COLO829 (cell line): ENCODE measurements at regions not wholly inside any gene's neighbourhood (a gene's known extent, or its start where the extent isn't known, plus 50 kb on each side); places are given as distances from the start of the nearest gene placed in this dataset.
"Not testable (repeated sequence)": the region's sequence is repeated elsewhere in the genome, so short reads cannot be mapped to it uniquely, and the experiment has no call there.

Experiments
- DNase-seq: peaks from one replicate; pipeline ENCODE4 v3.0.0; 2012; ENCODE audit warnings: low spot score

DNA sequence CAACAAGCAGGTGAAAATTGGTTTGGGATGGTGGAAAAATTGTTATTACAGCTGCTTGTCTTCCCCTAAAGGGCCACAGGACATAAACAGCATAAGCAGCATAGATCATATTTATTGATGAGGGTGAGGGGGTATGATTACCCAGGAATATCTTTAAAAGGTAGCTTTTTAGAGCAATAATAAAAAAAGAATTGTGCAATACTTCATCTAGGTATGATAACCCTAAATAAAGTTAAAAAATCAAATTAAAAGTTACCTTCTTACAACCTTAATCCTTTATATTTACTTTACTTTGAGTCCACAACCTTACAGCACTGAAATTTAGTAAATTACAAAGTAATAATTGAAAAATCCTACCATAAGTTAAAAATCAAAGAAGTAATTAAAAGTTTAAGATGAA lies 653.3 kb upstream of the RGS18 start:
- no peak for DNase-seq

DNA sequence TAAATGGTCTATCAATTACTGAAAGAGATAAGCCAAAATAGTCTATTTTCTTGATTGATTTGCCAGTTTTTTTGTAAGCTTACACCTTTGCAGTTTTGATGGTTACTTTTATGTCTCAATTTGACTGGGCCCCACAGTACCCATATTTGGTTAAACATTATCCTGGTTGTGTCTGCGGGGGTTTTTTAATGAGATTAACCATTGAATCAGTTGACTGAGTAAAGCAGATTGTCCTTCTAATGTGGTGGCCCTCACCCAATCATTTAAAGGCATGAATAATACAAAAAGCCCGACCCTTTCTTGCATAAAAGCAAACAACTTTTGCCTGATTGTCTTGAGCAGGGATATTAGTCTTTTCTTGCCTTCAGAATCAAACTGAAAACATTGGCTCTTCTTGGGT lies 650.0 kb upstream of the RGS18 start:
- DNase-seq: no peak

DNA sequence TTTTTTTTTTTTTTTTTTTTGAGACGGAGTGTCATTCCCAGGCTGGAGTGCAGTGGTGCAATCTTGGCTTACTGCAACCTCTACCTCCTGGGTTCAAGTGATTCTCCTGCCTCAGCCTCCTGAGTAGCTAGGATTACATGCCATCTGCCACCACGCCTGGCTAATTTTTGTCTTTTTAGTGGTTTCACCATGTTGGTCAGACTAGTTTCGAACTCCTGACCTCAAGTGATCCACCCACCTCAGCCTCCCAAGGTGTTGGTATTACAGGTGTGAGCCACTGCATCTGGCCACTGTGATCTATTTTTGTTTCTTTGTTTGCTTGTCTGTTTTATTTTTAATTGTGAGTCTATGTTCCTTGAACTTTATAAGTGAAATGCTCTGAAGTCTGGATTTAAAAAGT lies 646.8 kb upstream of the RGS18 start:
- not testable (repeated sequence) for DNase-seq

DNA sequence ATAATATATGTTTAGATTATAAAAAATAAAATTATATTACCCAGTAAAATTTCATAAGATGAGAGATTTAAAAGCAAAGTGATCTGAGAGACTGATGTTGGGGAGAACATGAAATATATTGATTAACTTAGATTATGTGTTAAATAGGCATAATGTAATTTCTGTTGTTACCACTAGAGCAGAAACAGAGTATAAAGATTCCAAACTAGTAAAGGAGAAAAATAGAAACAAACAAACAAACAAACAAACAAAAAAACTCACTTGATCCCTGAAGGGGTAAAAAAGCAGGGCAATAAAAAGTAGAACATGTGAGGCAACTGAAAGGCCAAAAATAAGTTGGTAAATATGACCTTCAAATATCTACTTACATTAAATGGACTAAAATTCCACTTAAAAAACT lies 640.4 kb upstream of the RGS18 start:
- no peak for DNase-seq

DNA sequence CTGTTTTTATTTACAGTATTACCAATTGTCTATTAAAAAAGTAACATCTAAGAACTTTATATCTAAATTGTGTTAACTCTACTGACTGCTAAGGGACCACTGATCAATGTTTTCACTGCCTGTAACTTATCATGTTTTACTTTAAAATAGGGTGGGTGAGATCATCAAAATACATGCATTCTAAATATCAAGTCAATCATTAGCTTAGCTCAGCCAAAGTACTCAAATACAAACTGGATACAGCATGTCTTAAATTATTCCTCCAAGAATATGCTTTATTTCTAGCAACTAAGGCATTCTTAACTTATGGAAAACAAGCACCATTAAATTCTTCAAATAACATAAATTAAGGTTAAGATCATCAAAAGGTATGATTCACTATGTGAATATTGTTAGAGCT lies 638.7 kb upstream of the RGS18 start:
- no peak for DNase-seq

DNA sequence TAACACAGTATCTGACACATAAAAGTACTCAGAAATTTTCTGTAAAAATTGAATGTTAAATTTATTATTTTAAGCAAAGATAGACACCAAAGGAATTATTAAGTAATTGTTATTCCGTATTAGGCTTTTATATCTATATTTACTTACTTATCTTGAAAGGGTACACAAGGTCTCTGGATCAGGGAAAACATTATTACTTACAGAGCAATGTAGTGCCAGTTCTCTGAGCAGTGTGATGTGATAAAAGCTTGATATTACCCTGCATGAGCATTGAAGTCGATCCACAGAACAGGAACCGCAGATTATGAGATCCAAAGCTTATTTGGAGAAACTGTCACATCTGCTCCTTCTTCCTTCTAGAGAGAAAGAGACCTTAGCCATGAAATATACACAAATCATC lies 637.9 kb upstream of the RGS18 start:
- DNase-seq: no peak

DNA sequence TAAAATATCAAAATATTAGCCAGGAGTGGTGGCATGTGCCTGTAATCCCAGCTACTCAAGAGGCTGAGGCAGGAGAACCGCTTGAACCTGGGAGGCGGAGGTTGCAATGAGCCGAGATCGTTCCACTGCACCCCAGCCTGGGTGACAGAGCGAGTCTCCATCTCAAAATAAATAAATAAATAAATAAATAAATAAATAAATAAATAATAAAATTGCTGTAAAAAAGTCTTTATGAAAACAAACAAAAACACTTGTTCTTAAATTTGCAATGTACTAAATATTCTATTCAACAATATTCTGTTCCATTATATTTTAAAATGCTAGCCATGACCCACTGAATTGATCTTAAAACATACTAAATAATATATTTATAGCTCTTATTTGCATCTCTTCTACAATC lies 632.3 kb upstream of the RGS18 start:
- not testable (repeated sequence) for DNase-seq

DNA sequence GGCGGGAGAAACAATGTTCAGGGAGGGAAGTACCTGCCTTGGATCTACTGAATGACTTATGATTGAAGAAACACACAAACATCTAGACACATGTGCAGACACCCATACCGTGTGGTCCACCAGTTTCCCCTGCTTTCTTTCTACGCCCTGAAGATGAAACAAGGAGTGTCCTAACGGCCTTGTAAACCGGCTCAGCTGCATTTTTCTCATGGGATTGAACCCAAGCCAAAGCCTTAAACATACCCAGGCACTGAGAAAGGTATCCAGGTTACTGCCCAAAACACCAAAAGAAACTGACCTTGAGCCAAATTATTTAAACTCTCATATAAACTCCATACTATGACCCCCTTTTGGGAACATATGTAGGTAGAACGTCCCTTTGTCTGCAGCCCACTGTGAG lies 630.0 kb upstream of the RGS18 start:
- DNase-seq: no peak

DNA sequence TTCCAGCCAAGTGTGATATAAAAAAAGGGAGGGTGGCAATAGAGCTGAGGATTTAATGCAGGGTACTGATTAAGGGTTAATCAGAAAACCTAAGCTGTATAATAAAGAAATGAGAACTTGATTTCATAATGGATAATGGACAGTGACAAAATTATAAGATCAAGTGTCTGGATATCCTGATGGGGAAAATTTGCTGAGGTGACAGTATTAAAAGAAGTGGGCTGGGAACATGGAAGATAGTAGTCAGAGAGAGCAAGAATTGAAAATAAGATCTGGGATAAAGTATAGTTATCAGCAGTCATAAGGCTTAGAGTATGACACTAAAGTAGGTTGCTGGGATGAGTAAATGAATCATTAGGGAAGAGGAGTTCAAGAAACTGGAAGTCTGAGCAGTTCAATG lies 627.3 kb upstream of the RGS18 start:
- DNase-seq: no peak

DNA sequence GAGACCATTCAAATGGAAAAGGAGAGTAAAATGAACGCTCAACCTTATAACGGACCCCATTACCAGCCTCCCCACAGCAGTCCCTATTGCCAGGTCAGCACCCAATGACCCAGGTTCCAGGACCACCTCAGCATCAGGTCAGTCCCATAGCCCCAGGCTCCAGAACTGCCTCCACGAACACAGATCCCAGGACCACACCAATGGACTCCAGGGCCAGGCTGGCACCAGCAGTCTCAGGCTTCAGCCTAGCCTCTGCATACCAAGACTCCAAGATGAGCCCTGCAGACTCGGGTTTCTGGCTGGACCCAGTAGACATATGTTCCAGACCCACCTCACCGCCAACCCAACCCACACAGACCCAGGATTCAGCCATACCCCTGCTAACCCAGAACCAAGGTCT lies 625.0 kb upstream of the RGS18 start:
- no peak for DNase-seq

DNA sequence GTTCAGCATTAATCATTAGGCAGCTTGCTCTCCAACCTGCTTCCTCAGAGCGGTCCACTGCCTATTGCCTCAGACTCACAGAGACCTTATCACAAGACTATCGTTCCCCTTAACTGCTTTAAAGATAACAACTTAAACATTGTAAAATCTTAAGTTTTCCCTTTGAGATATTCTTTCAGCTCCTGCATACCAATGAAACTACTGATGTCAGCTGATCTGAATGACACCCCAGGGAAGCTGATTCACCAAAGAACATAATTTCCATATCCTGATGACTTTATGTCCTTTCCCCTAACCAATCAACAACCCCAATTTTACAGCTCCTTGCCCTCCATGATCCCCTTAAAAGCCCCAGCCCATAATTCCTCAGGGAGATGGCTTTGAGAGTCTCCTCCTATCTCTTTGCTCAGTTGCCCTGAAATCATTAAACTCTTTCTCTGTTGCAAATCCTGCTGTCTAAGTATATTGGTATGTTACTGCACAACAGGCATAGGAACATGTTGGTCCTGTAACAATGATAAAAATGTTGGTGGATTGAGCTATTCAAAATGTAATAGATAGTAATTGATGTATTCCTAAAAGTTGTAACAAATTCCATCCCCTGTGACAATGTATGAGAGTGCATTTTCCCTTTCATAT lies 621.4 kb upstream of the RGS18 start:
- DNase-seq: no peak

DNA sequence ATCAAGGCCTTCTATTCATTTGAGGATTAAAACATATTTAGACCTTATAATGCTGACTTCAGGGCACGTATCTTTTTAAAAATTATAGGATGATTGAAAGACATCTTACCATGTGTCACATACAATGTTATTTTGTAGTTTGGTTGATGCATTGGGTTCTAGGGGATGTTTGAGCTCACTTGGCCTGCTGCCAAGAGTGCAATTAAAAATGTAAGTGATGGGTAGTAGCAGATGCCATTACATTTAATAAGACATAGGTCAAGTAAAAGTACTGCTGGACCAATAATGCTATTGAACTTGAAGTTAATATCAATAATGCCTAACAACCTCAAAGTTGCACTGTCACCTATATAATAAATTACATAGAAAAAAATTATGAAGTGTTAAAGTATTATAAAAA lies 616.5 kb upstream of the RGS18 start:
- no peak for DNase-seq

DNA sequence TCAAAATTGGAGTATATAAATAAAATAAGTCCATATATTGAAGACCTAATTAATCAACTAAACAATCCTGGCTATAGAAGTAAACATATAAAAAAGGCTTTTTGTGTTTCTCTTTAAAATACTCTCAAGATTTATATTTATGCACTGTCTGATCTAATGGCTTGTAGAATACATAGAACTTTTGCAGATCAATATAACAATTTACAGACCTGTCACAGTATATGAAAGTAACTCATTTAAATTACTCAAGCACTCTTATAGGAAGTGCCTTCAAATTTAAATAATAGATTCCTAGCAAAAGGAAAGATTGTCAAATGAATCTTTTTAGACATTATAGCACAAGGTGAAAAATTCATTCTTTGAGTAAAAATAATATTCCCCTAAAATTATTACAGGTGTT lies 615.8 kb upstream of the RGS18 start:
- no peak for DNase-seq

DNA sequence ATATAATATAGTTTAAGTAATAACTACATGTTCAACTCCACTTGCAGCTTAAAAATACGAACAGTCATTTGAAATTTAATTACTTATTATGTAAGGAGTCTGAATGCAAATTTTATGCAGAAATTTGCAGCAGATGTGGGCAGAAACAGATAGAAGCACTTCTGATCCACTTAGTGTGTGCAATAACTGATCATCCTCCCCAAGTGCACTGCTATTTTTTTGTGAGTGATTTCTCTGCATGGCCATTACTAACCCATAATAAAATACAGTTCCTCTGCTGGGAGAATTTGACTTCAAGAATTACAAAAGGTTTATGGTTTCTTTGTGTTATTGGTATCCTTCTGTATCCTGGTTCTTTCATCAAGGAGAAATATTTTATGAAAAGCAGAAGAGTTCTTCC lies 611.5 kb upstream of the RGS18 start:
- DNase-seq: no peak

DNA sequence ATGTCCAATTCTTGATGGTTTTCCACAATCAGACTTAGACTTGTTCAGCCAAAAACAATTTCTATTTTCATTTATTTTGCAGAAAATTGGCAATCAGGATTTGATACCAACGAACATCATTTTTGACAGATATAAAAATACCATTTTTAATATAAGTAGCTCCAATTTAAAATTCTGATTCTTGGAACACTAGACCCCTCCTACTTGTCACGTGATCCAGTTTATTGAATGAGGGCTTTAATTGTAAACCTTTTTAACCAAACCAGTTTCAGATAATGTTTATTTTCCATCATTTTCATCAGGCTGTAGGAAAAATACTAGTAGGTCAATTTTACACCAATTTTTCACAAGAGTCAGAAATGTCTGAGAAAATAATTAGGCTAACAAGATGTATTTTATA lies 607.2 kb upstream of the RGS18 start:
- DNase-seq: no peak

DNA sequence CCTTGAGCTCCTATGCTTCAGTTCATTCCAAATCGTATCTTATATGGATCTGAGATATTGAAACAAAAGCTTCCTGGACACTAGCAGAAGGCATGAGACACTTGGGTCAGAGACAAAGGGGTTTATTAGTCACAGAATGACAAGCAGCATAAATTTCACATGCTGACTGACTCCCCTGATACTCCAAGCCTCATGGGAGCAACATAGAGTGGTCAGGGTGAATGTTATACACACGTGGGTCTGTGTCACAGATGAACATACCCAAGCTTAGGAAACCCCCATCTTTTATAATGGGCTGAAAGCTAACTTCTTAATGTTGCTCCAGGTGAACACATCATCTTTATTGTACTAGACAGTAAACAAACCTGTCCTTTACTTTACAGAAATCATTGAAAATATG lies 599.9 kb upstream of the RGS18 start:
- DNase-seq: no peak

DNA sequence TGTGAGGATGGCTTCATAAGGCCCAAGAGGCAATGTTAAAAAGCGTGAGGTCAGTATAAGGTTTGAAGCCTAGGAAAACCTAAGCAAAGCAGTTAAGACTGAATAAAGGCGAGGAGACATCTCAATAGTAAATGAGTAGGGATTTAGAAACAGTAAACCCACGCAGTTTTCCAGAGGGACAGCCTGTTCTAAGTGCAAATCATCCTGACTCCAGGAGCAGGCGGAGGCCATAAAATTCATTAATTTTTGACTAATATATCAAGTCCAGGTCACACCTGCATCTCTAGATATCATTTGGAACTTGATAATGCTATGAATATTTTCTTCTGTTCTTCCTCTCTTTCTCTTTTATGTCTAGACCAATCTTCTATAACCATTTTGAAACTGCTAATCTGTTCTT lies 597.0 kb upstream of the RGS18 start:
- no peak for DNase-seq

DNA sequence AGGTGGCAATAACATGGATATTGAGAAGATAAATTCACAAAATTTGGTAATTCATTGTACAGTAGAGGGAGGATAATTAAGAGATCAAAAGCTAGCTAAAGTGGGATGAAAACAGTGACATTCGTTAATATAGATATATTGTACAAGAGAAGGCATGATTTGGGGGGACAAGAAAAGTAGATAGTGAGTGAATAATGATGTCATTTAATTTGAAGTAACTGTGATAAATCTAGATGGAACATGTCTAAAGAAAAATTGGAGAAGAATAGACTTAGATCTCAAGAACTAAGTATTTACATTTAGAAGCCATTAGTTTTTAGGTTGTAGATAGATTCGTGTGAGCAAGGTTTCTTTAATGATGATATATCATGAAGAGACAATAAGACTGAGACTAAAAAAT lies 594.0 kb upstream of the RGS18 start:
- no peak for DNase-seq

DNA sequence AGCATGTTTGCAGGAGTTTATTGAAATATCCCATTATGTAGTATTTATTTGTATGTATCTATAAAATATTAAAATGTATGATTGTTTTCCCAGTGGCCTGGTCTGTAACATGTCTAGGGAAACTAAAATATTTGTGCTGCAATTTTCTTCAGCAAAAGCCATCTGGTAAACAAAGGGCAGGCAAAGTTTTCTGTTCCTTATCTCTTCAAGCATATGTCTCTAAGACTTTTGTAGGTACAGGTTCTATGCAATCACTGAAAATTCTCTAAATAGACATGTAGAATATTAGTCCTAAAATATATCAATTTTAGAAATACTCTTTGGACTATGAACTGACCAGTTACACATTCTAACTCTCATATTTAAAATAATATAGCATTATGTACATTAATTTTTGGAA lies 585.8 kb upstream of the RGS18 start:
- DNase-seq: no peak

DNA sequence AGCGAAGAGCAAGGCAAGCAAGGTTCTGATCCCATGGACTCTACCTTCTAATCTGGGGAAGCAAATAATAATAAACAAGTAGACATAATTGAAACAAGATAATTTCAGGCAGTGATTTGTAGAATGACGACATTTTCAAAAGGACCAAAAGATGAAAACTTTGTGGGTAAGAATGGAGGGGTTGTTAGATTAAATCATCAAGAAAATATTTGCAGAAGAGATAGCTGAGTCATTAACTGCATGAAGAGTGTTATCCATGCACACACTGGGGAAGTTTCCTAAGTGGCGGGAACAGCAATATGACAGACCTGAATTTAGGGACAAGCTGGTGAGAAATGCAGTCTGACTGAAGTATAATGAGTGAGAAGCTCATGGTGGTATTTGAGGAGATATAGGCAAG lies 583.1 kb upstream of the RGS18 start:
- DNase-seq: no peak

DNA sequence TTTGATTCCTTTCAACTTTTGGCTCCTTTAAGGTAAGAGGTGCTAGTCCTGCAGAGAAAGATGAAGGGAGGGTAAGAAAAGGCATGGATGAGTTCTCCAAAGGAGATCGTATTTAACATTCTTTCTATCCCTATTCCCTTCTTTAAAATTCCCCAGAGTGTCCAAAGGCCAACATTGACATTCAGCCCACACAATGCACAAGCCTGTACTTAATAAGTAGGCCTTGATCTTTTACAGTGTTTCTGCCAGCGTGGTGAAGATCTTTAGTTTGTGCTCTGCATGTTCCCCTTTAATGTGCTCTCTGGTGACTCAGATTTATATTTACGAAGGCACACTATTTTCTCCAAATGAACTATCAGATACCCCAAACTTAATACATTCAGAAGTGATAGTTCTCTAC lies 582.5 kb upstream of the RGS18 start:
- DNase-seq: no peak

DNA sequence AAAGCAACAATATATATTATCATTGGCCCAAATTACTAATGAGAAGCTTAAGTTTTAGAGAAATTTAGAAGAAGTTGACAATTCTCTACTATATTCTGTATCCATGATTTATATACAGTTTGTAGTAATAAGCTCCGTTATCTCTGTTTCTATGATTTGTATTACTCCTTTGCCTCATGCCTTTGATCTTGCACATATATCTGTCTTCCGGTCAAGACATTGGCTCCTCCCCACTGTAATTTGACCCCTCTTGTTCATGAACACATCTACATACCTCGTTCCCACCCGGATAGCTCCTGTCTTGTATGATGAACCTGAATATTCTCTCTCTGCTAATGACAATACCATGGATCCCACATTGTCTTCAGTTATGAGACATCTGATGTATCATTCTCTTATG lies 581.0 kb upstream of the RGS18 start:
- DNase-seq: no peak

DNA sequence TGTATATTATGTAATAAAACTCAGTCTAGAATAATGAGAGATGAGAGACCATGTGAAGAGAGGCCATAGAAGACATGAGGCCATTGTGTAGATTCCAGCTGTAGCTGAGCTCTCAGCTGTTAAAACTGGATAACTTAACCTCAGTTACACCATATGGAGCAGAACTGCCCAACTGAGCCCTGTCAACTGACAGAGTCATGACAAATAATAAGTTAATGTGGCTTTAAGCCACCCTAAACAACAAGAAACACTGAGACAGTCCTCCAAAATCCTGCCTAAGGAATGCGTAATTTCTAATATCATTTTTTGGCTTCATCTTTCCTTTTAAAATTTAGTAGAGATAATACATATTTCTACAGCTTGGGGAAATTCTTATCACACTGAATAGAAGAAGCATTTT lies 580.0 kb upstream of the RGS18 start:
- no peak for DNase-seq

DNA sequence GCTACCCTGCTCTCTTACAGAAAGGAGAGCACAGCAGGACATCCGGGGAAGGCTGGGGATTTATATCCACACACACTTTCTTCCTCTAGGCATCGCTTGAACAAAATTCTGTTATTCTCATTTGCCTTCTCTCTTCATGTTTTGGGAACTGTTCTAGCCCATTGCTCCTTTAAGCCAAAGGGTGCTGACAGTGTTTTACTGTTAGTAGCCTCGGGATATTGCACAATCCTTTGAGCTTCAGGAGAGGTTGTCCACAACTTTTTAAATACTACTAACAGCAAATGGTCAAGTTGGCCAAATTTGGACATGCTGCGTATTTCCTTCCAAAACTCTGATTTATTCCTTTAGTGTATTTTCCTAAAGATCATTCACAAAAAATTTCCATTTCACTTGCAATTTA lies 579.2 kb upstream of the RGS18 start:
- DNase-seq: no peak

DNA sequence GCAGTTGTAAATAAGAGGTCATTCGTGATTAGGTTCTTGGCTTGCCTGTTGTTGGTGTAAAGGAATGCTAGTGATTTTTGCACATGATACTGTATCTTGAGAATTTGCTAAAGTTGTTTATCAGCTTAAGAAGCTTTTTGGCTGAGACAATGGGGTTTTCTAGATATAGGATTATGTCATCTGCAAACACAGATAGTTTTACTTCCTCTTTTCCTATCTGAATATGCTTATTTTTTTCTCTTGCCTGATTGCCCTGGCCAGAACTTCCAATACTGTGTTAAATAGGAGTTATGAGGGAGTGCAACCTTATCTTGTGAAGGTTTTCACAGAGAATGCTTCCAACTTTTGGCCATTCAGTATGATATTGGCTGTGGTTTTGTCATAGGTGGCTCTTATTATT lies 576.1 kb upstream of the RGS18 start:
- no peak for DNase-seq
